GM18511 (cell line): ENCODE measurements at regions not wholly inside any gene's neighbourhood (a gene's known extent, or its start where the extent isn't known, plus 50 kb on each side); places are given as distances from the start of the nearest gene placed in this dataset.

Experiments
- ATAC-seq: cut with Tn5 transposase; IDR thresholded peaks from one replicate; pipeline ENCODE4 v1.9.1; 2021; ENCODE audit warnings: mild to moderate bottlenecking, moderate library complexity; ENCODE audit not compliant: unreplicated experiment

DNA sequence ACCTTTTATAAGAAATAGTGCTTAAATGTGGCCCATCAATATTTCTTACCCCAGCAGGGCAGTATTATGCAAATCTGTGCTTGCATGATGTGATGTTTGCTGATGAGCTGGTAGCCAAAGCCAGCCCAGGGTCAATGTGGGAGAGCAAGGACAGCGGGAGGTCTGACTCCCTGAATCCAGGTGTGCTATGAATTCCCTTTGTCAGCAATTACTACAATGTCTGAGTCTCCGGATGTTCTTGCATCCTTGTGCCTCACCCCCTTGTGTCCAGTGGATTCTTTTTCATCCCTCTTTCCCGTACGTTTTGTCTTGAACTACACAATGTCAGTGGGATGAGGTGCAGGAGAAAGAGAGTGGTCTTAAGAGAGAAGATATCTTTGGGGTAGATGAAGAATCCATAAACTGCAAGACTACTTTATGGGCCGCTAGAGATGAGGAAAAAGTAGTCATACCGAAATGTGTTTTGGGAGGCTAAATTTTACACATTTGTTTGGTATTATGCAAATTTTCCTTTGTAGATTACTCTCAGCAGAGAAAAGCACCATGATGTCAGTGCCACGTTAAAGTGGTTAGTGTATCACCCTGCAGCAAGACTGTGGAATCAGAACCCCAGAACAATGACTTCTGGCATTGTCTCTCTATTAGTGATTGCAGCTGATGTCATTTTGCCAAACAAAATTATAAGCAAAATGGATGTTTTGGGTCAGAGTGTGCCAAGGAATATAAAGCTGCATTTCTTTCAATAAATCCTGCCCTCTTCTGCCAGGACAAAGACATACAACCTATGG lies 53.5 kb upstream of the TSHZ3 start:
- no peak for ATAC-seq

DNA sequence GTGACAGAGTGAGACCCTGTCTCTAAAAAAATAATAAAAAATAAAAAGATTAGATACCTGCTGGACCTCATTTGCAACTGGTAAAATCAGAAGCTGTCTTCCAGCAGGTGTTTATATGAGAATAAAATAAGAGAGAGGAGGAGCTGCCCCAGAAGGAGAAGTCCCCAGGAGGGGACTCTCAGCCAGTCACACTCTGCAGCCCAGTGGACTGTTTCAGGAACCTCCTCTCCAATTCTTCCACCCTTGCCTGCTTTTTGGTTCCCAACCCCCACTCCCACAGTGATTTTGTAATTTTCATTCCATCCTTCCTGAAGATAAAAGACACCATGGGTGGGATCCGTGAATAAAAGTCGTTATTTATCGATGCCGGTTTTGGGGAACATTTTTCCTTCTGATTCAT lies 56.9 kb upstream of the TSHZ3 start:
- ATAC-seq: no peak

DNA sequence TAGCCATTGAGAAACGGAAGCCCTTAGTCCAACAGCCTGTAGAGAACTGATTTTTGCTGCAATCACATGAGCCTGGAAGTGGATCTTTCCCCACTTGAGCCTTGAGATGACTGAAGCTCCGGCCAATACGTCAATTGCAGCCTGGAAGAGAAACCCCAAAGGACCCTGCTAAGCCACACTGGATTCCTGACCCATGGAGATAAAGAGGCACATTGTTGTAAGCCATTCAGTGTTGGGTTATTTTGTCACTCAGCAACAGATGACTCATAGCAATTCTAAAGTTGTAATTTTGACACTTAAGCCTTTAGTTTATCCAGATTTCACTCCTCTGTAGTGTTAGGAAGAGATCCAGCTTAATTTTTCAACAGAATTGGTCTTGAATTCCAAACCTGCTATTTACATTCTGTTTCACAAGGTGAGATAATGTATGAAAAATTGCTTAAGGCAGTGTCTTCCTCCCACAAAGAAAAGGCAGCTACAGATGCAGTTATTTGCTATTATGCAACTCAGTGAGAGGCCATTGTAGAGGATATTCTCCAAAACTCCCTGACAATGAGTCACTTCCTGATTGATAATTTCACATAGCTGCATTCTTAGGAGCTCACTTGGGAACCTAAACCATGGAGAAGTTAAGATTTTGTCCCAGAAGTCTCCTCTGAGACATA lies 59.4 kb upstream of the TSHZ3 start:
- ATAC-seq: no peak

DNA sequence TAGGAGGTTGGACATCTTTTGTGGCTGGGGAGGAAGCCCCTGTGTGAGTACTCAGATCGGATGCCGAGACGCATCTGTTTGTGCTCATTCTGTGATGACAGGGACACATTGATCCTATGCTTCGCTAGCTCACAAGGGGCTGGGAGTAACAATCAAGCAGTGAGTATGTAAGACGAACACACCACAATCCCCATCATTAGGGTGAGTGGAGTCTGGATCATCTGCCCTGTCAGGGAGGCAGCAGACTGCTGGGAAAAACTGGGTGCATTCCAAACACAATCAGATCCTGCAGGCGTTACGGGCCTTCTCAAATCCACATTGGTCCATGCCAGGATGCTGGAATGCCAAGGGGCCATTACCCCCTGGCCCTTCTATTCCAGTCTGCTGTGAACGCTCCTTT lies 64.1 kb upstream of the TSHZ3 start:
- no peak for ATAC-seq

DNA sequence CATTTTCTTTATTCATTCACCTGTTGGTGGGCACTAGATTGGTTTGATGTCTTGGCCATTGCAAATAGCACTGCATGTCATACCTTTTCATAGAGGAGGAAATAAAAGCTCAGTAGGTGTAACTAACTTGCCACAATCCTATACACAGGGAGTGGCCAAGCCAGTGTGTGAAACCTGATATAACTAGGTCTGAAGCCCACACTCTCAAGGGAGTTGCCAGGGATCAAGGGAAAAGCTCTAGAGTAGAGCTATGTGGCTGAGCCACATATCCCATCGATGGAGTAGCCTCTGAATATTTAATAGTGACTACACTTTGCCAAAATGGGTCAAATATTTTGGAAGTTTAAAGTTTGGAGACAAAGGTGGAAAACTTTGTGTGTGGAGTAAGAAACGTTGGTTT lies 66.1 kb upstream of the TSHZ3 start:
- no peak for ATAC-seq

DNA sequence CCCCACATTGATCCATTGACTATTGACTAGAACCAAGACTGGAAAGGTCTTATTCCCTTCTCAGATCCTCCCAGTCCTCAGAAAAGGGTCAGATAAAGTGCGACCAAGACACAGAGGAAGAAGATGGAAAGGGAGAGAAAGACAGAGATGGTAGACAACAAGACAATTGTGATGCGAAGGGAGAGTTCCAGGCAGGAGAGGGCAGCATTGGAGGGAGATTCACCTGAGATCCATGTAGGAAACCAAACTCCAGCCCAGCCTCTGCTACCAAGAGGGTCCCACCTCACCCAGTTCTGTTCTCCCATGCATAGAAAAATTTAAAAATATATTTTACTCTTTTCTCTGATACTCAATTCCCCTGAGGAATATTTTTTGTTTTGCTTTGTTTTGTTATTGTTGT lies 67.3 kb upstream of the TSHZ3 start:
- no peak for ATAC-seq

DNA sequence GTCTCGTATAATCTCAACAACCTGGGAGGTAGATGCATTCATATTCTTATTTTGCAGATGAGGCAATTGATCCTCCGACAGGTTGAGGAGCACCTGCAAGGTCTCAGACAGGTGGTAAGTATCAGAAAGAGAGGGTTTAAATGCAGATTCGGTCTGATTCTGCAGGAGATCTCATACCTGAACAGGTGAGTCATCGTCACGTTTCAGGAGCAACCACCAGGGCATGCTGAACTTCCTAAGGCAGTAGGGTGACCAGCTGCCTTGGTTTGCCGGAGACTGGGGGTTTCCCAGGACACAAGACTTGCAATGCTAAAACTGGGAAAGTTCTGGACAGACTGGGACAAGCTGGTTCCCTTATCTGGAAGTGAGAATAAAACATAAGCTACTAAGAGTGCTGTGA lies 68.8 kb upstream of the TSHZ3 start:
- ATAC-seq: no peak

DNA sequence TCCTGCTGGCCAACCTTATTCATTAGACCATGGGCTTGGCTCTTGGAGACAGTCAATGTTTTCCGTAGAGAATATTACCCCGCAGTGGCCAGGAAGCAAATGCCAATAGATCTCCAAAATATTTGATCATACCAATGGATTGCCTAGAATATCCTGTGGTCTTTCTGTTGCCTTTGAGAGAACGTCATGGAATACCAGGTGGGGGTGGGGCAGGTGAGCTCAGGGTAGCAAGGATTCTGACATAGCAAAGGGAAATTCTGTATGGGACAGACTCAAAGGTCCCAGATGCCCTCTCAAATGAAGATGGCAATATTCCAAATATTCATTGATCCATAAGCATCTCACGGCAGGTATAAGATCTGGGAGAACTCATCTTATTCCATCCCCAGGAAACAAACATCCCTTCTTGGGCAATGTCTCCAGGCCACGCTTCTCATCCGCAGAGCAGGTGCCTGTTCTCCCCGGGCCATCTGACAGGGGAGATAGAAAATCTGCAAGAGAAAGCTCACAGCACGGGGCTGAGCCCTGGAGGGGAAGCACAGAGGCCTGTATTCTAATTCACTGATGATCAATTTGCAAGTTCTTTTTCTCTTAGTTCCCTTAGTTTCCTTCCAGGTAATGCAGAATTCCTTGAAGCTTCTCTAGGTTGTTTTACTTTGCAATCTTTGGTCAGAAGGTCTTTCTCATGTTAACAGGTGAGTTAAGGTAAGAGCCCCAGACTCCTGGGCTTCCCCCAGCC lies 69.6 kb upstream of the TSHZ3 start:
- no peak for ATAC-seq

DNA sequence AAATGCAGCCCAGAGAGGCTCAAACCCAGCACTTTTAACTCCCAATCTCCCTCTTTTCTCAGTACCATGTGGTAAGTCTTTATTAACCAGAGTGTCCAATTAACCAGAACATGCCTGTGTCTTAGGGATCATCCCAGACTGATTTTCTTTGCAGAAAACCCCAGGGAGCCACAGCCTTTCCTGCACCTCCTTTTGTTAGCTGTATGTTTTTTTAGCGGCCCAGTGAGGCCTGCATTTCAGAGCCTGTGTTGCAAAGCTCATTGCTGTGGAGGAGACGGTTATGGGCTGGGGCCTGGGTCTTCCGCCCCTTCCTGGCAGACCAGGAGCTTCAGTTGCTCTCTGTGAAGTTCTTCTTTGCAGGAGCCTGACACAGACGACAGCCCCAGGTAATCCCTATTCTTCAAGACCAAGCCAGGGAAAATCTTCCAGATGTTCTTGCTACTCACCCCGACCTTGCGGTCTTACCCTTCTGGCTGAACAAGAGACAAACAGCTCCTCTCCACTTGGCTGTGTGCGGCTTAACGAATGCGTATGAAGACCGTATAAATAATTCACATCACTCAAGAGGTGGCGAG lies 70.7 kb upstream of the TSHZ3 start:
- no peak for ATAC-seq

DNA sequence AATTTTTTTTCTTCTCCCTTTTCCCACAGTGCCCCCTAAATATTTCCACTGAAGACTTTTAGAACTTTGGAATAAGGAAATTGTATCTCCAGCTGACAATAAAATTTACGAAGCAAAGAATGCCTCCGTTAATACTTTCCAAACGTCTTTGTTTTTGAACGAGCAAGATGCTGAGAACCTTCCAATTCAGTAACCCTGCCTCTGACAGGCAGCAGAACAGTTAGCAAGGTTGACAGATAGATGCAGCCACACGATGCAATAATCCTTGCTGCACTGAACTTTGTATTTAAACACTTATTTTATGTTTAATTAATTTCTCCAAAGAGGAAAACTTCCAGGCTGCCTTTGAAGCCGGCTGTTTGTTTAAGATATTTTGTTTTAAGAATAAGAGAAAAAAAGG lies 71.8 kb upstream of the TSHZ3 start:
- no peak for ATAC-seq

DNA sequence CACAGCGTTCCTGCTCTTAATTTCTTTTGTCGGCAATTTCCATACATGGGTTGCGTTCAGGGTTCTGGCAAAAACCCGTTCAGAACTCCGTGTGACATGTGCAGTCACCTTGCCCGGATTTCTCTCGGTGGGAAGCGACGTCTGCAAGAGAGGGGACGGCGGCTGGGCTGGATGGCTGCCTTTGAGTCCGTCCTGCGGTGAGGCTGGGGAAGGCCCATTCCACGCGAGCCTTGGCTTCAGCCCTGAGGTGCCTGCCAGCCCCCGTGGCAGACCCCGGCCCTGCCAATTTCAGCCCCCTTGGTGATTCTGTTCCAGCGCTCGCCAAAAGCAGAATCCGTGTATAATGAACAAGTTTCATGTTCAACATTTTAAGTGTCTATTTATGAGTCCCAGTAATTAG lies 72.6 kb upstream of the TSHZ3 start:
- ATAC-seq: no peak

DNA sequence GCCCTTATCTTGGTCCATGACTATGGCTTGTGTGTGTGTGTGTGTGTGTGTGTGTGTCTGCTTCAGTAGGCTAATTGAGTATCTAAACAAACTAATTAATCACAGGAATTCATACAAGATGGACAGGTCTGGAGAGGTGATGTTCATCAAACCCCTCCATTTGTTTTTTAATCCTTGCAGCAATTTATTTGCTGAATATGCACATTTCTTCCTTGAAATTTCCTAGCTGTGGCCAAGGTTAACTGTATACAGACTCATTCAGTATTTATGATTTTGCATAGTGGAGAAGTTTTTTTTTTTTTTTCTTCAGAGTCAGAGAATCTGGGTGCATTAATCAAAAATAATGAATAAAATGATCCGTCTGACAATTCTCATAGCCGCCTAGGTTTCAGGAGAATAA lies 74.7 kb upstream of the TSHZ3 start:
- ATAC-seq: no peak

DNA sequence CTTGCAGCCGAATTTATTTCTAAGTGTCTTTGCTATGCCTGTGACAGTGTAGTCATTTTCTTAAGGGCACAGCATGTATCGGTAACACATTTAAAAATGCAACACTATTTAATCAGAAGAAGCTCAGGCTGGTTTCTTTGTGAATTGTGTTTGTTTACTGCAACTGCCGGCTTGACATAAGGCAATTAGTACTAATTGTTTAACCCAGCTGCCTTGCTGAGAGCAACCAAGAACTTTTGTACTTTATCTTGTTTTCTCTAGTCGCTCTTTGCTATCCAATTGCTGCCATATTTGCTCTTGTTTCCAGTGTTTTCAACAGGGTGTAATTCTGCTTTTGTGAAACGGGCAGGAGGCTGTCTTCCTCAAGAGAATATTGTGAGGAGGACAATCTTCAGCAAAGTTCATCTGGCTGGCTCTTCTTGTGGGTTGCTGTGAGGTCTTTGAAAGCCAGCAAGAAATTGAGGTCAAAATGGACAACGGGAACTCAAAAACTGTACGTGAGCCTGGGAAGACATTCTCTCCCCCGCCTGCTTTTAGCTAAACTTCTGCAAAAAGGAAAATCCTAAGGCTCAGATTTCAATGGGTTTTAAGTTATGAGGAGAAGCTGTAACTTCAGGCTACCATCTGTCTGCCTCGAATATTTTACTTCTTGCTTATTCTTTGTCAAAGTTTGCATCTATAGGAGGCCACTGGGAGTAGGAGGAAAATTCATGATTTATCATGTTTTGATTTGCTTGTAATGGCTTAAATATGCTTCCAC lies 75.8 kb upstream of the TSHZ3 start:
- ATAC-seq: no peak

DNA sequence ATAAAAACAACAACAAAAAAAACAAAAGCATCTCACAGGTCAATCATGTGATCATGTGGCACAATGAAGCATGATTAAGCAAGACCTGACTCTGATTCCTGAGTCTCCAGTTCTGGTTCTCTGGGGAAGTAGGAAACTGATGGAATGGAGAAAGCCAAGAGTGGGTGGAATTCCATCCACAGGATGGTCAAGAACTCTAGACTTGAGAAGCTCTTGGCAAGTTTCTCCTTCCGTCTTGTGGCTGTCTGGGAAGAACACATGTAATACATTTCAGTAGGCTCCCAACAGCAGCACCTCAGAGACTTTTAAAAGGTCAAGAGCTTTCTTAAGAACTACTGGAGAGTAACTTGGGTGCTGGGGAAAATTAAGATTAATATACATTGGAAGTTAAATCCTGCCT lies 78.6 kb upstream of the TSHZ3 start:
- no peak for ATAC-seq

DNA sequence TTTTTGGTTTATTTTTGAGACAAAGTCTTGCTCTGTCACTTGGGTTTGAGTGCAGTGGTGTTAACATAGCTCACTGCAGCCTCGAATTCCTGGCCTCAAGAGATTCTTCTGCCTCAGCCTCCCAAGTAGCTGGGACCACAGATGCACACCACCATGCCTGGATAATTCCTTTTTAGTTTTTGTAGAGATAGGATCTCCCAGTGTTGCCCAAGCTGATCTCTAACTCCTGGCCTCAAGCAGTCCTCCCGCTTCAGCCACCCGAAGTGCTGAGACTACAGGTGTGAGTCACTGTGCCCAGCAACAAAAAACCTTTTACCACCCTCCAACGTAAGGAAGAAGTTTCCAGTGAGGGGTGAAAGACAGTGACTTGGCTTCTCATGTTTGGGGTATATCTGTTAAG lies 81.1 kb upstream of the TSHZ3 start:
- no peak for ATAC-seq

DNA sequence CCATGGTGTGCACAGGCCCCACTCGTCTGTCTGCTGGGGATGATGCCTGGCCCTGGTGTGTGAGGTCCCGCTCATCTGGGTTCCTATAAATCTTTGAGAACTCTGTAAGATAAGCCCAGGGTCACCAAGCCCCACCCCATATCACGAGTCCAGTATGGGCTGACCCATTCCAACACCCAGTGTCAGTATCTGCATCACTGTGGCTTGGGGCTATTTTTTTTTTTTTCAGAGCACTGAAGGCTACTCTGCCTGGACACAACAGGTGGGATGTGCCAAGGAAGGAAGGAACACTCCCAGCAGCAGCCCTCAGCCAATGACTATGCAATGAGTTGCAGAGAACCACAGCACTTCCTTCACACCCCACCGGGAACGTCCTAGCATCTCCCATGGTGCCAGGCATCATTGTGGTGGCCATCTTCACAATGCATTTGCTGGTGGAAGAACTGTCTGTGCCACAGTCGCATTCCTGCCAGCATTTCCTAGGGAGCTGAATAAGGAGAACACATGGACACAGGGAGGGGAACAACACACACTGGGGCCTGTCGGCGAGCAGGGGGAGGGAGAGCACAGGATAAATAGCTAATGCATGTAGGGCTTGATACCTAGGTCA lies 83.1 kb upstream of the TSHZ3 start:
- ATAC-seq: no peak

DNA sequence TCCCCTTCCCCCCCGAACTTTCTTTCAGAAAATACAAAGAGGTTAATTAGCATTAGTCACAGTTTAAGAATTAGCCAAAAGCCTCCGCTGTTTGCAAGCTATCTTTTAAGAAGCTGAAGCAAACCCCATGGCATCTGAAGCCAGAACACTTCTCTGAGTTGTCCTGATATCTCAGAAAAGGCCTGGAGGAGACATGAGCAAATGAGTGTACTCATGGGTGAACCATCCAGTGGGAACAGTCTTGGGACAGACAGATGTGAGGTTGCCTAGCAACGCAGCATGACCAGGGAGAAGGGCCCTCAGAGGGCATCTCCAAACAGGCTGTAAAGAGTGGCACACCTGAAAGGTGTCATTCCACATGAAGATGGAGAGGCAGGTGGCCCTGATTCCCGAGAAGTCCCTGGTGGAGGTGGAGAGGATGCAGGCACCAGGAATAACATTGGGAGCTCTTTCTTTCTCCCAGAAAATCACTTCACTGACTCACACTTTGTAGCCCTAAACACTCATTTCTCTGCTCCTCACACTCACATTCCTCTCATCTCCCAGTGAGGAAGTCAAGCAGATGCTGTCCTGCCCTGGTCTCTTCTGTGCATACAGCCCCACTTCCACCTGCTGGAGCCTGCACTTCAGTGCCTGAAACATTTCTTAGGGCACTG lies 87.0 kb upstream of the TSHZ3 start:
- no peak for ATAC-seq

DNA sequence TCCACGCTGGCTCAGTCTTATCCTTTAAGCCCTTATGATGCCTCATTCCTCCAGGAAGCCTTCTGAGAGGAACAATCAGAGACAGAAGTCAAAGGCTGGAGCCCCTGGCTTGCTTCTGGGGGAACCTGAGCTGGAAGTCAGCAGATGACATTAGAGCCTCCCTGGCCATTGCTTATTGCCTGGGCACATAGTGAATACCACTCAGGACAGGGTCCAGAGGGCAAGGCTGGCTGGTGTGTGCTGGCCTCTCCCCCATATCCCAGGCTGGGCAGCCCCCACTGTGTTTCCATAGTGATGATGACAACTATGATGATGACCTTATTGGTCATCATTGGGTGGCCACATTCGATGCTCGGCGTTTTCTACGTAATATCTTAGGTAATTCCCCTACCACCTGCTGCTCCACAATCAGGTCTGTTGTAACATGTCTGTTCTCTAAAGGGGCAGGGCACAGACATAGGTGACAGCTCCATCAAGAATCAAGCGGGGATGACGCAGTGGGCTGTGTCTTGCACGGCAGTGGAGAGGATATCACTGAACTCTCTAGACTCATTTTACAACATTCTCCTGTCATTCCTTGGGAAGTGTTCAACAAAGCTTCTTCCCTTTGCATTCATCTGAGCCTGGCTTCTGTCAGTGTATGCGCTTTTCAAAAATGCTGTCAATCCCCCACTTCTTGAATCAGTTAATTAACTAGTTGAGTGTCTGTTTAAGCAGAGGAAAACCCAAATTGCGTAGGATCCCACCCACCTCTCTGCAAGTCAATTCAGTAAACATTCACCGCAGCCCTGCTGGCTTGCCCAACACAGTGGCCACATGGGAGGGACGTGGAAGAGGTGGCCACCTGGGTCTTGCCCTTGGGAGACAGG lies 89.4 kb upstream of the TSHZ3 start:
- ATAC-seq: no peak

DNA sequence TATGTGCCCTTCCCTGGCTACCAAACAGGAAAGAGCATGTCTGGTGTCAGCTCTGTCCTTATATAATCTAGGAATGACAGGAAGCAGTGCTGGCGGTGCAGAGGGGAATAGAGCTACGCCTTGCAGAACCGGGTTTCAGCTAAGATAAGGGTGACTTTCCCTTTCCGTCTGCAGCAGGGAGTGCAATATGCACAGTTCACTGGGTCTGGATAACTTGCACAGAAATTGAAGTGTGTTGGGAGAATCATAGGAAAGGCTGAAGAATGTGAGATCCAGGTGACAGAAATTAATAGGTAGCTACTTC lies 90.0 kb upstream of the TSHZ3 start:
- ATAC-seq: no peak
